ENCODE measurements at regions not wholly inside any gene's neighbourhood (a gene's known extent, or its start where the extent isn't known, plus 50 kb on each side); places are given as distances from the start of the nearest gene placed in this dataset.

- TF ChIP-seq, protein P1, sequence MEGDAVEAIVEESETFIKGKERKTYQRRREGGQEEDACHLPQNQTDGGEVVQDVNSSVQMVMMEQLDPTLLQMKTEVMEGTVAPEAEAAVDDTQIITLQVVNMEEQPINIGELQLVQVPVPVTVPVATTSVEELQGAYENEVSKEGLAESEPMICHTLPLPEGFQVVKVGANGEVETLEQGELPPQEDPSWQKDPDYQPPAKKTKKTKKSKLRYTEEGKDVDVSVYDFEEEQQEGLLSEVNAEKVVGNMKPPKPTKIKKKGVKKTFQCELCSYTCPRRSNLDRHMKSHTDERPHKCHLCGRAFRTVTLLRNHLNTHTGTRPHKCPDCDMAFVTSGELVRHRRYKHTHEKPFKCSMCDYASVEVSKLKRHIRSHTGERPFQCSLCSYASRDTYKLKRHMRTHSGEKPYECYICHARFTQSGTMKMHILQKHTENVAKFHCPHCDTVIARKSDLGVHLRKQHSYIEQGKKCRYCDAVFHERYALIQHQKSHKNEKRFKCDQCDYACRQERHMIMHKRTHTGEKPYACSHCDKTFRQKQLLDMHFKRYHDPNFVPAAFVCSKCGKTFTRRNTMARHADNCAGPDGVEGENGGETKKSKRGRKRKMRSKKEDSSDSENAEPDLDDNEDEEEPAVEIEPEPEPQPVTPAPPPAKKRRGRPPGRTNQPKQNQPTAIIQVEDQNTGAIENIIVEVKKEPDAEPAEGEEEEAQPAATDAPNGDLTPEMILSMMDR (IDR thresholded peaks at IDR 0.05 in 2 of 3, conservative IDR thresholded peaks at IDR 0.05 in 1 of 3; ENCODE audit: insufficient read depth in 2 of 3, low read depth in 1 of 3, low read length in 3 of 3): no peak
- TF ChIP-seq ZBTB43 (CRISPR knock-in tag; IDR thresholded peaks at IDR 0.05) (no peak), NCOA6 (IDR thresholded peaks at IDR 0.05) (no peak), HMG20A (CRISPR knock-in tag; conservative IDR thresholded peaks at IDR 0.05) (no peak), NONO (IDR thresholded peaks at IDR 0.05; ENCODE audit: low read depth in 2 of 2, low read length in 1 of 2) (no peak), HOMEZ (CRISPR knock-in tag; IDR thresholded peaks at IDR 0.05) (no peak), POLR2A (conservative IDR thresholded peaks at IDR 0.05) (no peak), ZNF589 (CRISPR knock-in tag; IDR thresholded peaks at IDR 0.05; ENCODE audit: low read depth) (no peak)
These were observed 119.2 kb upstream of the IPO5 start for GRCh38 chr13:97834250-97834649.

All from K562 (cell line).